ENCODE measurements at regions not wholly inside any gene's neighbourhood (a gene's known extent, or its start where the extent isn't known, plus 50 kb on each side); places are given as distances from the start of the nearest gene placed in this dataset.

- in situ Hi-C loops (cut with HindIII; ENCODE audit: low sequenced_read_pairs) = no loop called here
Observed at GRCh38 chr18:40423291-40423690, 1531.7 kb upstream of the PIK3C3 start.

DNA sequence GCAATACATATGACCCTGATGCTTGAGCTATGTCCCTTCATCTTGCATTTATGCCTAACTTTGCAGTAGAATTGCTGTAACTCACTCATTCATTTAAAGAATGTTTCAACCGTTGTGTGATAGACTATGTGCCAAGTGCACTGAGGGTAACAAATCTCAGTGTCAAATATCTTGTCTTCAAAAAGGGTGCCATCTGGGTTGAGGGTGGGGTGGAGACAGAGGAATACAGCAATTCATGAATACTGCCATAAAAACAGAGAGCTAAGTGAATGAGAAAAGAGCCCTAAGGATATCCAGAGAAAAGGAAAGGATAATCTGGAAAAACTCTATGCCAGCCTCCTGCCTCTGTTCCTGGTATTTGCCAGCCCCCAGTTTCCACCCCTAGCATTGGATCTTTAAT, 1534.4 kb upstream of the PIK3C3 start:
- in situ Hi-C loops (cut with HindIII; ENCODE audit: low sequenced_read_pairs) = no loop called here

- in situ Hi-C loops (cut with HindIII; ENCODE audit: low sequenced_read_pairs) = no loop called here
Observed at GRCh38 chr18:40417501-40417900, 1537.5 kb upstream of the PIK3C3 start.

DNA sequence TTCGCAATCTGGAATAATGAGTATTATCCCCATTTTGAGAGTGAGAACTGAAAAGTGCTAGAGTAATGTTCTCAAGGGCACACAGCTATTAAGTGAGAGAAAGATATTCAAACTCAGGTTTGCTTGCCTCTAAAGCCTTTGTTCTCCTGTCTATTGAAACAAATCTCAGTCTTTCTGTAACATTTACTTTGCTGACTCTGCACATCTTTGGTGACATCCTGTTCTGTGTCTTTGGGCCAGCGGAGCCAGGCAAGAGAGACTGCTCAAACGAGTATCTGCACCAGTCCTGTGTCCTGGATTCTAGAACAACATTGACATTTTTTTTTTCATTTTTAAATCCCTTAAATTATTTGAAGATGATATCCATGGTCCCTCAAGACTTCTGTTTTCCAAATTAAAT, 1539.2 kb upstream of the PIK3C3 start:
- in situ Hi-C loops (cut with HindIII; ENCODE audit: low sequenced_read_pairs) = no loop called here

DNA sequence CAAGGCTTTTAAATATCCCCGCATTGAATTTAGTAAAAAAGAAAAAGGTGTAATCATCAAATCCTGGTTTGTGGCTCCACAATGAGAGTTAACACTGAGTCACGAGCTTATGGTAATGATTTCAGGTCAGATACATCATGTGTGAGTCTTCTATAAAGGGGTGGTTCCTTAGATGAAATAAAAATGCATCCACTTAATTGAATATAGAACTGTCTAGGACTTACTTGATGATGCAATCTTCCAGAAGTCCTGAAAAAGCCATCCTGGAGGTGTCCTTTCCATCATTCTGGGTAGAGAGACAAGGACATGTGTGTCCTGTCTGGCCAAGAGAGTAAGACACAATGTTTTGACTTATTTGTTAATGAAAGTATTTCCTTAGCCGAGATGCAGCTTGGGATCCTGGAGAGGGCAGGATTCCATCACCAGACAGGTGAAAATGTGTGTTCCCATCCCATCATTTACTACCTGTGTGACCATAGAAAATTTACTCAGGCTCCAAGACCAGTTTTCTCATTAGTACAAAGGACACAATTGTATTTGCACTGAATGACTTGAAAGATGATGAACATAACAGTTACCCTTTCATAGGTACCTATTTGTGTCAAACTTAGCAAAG, 1539.8 kb upstream of the PIK3C3 start:
- in situ Hi-C loops (cut with HindIII; ENCODE audit: low sequenced_read_pairs) = no loop called here

DNA sequence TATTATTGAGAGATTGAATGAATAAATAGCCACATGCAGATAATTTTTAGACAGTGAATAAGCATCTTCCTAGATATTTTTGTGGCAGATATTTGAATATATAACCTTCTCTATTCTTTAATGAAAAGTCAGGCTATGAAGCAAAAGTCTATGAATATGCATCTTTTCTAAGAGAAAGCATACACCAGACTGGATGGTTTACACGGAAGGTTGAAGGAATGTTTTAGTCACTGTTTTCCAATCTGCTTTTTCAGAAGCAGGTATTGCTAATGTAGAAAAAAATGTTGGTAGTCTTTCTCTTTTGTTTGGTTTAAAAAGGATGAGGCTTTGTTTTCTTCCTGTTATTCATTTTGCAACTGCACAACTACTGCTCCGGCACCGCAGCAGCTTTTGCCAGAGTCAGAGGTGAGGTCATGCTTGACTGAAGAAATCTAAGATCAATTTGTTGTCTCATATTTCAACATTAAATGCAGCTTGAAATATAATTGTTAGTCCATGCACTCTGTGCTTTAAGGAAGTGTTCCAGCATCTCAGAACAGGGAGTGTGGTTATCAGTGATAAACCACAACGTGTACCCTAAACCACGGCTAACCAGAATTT, 1540.8 kb upstream of the PIK3C3 start:
- in situ Hi-C loops (cut with HindIII; ENCODE audit: low sequenced_read_pairs) = no loop called here

- in situ Hi-C loops (cut with HindIII; ENCODE audit: low sequenced_read_pairs) = no loop called here
Observed at GRCh38 chr18:40413160-40413559, 1541.9 kb upstream of the PIK3C3 start.

DNA sequence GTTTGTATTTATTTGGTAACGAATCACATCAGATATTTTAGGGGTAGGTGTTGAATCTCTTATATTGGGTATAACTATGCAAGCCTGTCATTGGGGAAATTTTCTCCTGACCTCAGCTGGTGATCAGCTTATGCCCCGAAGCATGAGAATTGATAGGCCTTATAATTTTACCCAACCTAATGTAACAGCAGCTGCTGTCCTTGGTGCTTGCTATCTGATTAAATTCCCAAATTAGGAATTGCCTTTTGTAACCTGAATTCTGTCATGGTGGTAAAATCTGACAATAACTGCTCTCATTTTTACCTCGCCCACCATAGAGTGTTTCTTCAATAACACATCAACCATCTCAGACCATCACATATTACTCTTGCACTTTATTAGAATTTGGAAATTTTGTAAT, 1542.6 kb upstream of the PIK3C3 start:
- in situ Hi-C loops (cut with HindIII; ENCODE audit: low sequenced_read_pairs) = no loop called here

DNA sequence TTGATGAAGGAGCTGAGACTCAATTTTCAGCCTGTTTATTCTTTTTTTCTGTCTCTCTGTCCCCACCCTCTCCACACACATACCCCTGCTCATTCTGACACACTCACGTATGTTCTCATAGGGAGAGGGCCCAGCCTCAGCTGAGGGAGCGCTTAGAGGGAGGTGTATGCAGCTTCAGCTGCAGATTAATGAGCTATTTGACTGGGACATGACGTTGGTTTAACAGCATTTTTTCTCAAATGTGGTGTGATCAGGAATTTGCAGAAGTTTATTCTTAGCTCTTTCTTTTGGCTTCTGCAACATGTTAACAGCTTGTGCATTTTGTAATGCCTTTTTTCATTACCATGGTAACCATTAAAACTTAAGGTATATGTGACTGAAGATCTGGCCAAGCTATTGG, 1547.1 kb upstream of the PIK3C3 start:
- in situ Hi-C loops (cut with HindIII; ENCODE audit: low sequenced_read_pairs) = no loop called here

- in situ Hi-C loops (cut with HindIII; ENCODE audit: low sequenced_read_pairs) = no loop called here
Observed at GRCh38 chr18:40404284-40404683, 1550.8 kb upstream of the PIK3C3 start.

GRCh38 chr18:40402052-40402451, 1553.0 kb upstream of the PIK3C3 start:
- in situ Hi-C loops (cut with HindIII; ENCODE audit: low sequenced_read_pairs) = no loop called here

- in situ Hi-C loops (cut with HindIII; ENCODE audit: low sequenced_read_pairs) = no loop called here
Observed at GRCh38 chr18:40388121-40388520, 1566.9 kb upstream of the PIK3C3 start.

DNA sequence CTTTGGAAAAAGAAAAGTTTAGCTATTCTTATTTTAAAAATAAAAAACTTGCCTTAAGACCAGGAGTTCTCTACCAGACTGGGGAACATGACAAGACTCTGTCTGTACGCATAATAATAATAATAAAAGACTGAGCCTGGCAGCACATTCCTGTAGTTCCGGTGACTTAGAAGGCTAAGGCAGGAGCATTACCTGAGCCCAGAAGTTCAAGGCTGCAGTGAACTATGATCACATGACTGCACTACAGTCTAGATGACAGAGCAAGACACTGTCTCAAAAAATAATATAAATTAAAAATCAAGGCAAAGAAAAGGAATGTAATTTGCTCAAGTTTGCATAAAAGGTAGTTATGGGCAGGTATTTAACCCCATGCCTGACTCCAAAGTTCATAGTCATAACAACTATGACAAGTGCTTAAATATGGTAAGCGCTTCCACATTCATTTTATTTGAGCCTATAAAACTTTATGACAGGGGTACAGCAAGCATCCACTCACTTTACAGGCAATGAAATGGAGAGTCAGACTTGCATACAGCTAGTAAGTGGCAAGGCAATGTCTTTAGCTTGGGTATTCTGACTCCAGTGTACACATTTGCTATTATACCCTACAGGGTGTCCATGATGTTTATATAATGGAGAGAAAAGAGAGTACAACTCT, 1567.8 kb upstream of the PIK3C3 start:
- in situ Hi-C loops (cut with HindIII; ENCODE audit: low sequenced_read_pairs) = no loop called here

DNA sequence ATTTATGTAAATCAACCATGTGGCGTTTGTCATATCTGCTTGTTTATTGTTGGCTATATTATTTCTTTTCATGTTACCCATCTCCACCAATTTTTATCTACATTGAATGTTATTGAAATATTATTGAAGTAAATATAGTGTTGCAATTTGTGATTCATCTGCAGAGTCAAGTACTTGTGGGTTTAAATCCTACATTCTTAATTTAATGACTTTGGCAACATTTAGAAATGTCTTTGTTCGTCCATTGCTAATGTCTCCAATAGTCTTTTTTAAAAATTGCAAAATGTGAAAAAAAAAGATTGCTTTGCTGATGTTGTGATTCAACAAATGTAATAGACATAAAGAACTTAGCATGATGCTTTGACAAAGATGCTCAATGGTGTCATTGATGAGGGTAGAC, 1572.8 kb upstream of the PIK3C3 start:
- in situ Hi-C loops (cut with HindIII; ENCODE audit: low sequenced_read_pairs) = no loop called here

GRCh38 chr18:40380686-40381439, 1574.2 kb upstream of the PIK3C3 start:
- in situ Hi-C loops (cut with HindIII; ENCODE audit: low sequenced_read_pairs) = no loop called here

- in situ Hi-C loops (cut with HindIII; ENCODE audit: low sequenced_read_pairs) = no loop called here
Observed at GRCh38 chr18:40375837-40376236, 1579.2 kb upstream of the PIK3C3 start.

DNA sequence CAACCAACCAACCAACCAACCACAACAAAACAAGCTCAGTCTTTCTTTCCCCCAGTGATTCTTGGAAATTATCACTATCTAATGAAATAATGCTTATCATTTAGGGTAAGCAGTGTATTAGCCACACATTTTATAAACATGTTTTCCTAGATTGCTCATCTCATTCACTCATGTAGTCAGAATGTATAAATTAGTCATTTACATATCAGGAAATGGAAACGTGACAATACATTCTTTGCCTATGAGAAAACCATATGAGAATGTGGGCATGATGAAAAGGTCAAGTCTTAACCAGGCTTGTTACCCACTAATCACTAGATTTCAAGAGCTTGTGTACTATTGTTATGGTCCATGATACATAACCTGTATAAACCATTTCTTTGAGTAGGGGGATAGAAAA, 1583.4 kb upstream of the PIK3C3 start:
- in situ Hi-C loops (cut with HindIII; ENCODE audit: low sequenced_read_pairs) = no loop called here

GRCh38 chr18:40367576-40367975, 1587.5 kb upstream of the PIK3C3 start:
- in situ Hi-C loops (cut with HindIII; ENCODE audit: low sequenced_read_pairs) = no loop called here

- in situ Hi-C loops (cut with HindIII; ENCODE audit: low sequenced_read_pairs) = no loop called here
Observed at GRCh38 chr18:40366521-40366920, 1588.5 kb upstream of the PIK3C3 start.

GRCh38 chr18:40365526-40365925, 1589.5 kb upstream of the PIK3C3 start:
- in situ Hi-C loops (cut with HindIII; ENCODE audit: low sequenced_read_pairs) = no loop called here

DNA sequence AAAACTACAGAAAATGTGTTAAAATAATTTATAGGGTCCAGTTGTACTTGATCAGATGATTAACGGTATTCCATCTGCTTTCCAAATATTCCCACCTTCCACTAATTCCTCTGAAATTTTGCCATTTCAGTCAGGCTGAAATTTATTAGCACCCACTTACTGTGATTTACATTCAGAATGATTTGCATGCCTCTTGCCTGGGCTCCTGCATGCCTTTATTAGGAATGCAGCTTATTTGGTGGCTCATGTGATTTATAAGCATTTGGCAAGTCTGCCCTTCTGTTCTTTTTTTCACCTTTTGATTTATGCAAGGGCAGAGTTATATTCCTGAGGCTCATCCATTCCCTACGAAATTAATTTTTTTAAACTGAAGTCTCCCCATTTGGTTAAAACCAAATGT, 1594.5 kb upstream of the PIK3C3 start:
- in situ Hi-C loops (cut with HindIII; ENCODE audit: low sequenced_read_pairs) = no loop called here

GRCh38 chr18:40357536-40357935, 1597.5 kb upstream of the PIK3C3 start:
- in situ Hi-C loops (cut with HindIII; ENCODE audit: low sequenced_read_pairs) = no loop called here

Measured in DLD1 (cell line).